HCT116 (cell line): ENCODE measurements at regions not wholly inside any gene's neighbourhood (a gene's known extent, or its start where the extent isn't known, plus 50 kb on each side); places are given as distances from the start of the nearest gene placed in this dataset.
"Not testable (repeated sequence)": the region's sequence is repeated elsewhere in the genome, so short reads cannot be mapped to it uniquely, and the experiment has no call there.

Experiments used
- ATAC-seq: fragments of 200-7000 bp; cut with Tn5 transposase; 2 replicates; pipeline ENCODE4 v1.9.1; 2020; ENCODE audit warnings: mild to moderate bottlenecking, moderate library complexity
- BruUV-seq: library from RNA; stranded (reverse); fragments of 400-500 nt; replicated peaks from 2 replicates; lab custom pipeline; 2021; lab: Mats Ljungman, UMichigan
- CTCF ChIA-PET: fragments of 300-600 bp; sonication (Branson Sonifier 250); formaldehyde crosslinking; loops from one replicate; lab custom pipeline; 2021; ENCODE audit warnings: antibody characterized with exemption; lab: Charles Lee
- POLR2A ChIA-PET: fragments of 300-600, 350-600 bp; sonication (Branson Sonifier 250); formaldehyde crosslinking; loops from one replicate; lab custom pipeline; 2021; ENCODE audit warnings: antibody characterized with exemption; lab: Charles Lee
- RAD21 ChIA-PET, 2 experiments: fragments of 300-600 bp; sonication (Branson Sonifier 250); formaldehyde crosslinking; loops; one replicate each; lab custom pipeline; 2023; ENCODE audit warnings: low total read pairs in 2 of 2; ENCODE audit not compliant: uncharacterized antibody in 2 of 2, unreplicated experiment in 2 of 2, low non-redundant PET in 1 of 2; lab: Charles Lee
- DNase-seq: peaks from one replicate; pipeline ENCODE4 v3.0.0-alpha.2; 2010; ENCODE audit warnings: low read depth, low spot score
- H2AFZ ChIP-seq: fragments of 200-600 bp; shearing (Covaris generic), sonication (generic); 2 replicates; pipeline ENCODE4 v1.6.1; 2017; ENCODE audit warnings: low read depth, mixed run types, mixed read lengths, antibody characterized with exemption, low read length; ENCODE audit not compliant: poor library complexity, severe bottlenecking
- H3K27ac ChIP-seq: 2 replicates; pipeline ENCODE4 v1.5.1; 2012; ENCODE audit warnings: low read depth, low read length
- H3K27me3 ChIP-seq: fragments of 200-600 bp; sonication (generic); 2 replicates; pipeline ENCODE4 v1.6.1; 2016; ENCODE audit warnings: mixed run types, low read length, mixed read lengths; ENCODE audit not compliant: insufficient read depth
- H3K36me3 ChIP-seq, 2 experiments: fragments of 200-500 bp in 1 of 2; fragments of 200-600 bp in 1 of 2; sonication (Bioruptor generic) in 1 of 2; sonication (generic) in 1 of 2; 2 replicates each; pipeline versions ENCODE4 v1.5.1 to v1.6.1; 2014 to 2016; ENCODE audit warnings: low read length in 2 of 2, inconsistent platforms in 1 of 2, mixed read lengths in 1 of 2, mixed run types in 1 of 2; ENCODE audit not compliant: insufficient read depth in 2 of 2, control insufficient read depth in 1 of 2
- H3K4me1 ChIP-seq, 2 experiments: fragments of 200-600 bp in 1 of 2; sonication (generic) in 1 of 2; 2 replicates each; pipeline versions ENCODE4 v1.5.1 to v1.6.1; 2012 to 2017; ENCODE audit warnings: low read length in 2 of 2, inconsistent platforms in 1 of 2, mild to moderate bottlenecking in 1 of 2, mixed read lengths in 1 of 2, mixed run types in 1 of 2, moderate library complexity in 1 of 2; ENCODE audit not compliant: insufficient read depth in 2 of 2, control insufficient read depth in 1 of 2
- H3K4me2 ChIP-seq: fragments of 200-600 bp; sonication (generic); 2 replicates; pipeline ENCODE4 v1.6.1; 2017; ENCODE audit warnings: mixed run types, low read length, mixed read lengths
- H3K4me3 ChIP-seq, 2 experiments: fragments of 200-600 bp in 1 of 2; sonication (generic) in 1 of 2; replicated peaks in 1 of 2; 2 replicates each; pipeline ENCODE4 v1.5.1; 2011 to 2016; ENCODE audit warnings: low read length in 2 of 2, control low read depth in 1 of 2, low read depth in 1 of 2, mild to moderate bottlenecking in 1 of 2, mixed read lengths in 1 of 2, mixed run types in 1 of 2
- H3K79me2 ChIP-seq: fragments of 200-600 bp; sonication (generic); 2 replicates; pipeline ENCODE4 v1.6.1; 2017; ENCODE audit warnings: mild to moderate bottlenecking, mixed run types, low read length, moderate library complexity, mixed read lengths; ENCODE audit not compliant: insufficient read depth
- H3K9ac ChIP-seq: fragments of 200-600 bp; sonication (generic); 2 replicates; pipeline ENCODE4 v1.6.1; 2016; ENCODE audit warnings: low read length, mixed read lengths
- H3K9me2 ChIP-seq: fragments of 200-600 bp; sonication (generic), shearing (Covaris generic); 2 replicates; pipeline ENCODE4 v1.6.1; 2017; ENCODE audit warnings: mixed run types, mild to moderate bottlenecking, moderate library complexity; ENCODE audit not compliant: insufficient read depth
- H3K9me3 ChIP-seq, 2 experiments: fragments of 200-500 bp in 1 of 2; fragments of 200-600 bp in 1 of 2; sonication (Bioruptor generic) in 1 of 2; sonication (generic) in 1 of 2; 2 replicates each; pipeline ENCODE4 v1.6.1; 2014 to 2017; ENCODE audit warnings: low read length in 2 of 2, mixed read lengths in 2 of 2, inconsistent platforms in 1 of 2, low read depth in 1 of 2, mild to moderate bottlenecking in 1 of 2, mixed run types in 1 of 2, moderate library complexity in 1 of 2; ENCODE audit not compliant: control insufficient read depth in 1 of 2, insufficient read depth in 1 of 2
- H4K20me1 ChIP-seq: fragments of 200-600 bp; sonication (generic), shearing (Covaris generic); 2 replicates; pipeline ENCODE4 v1.6.1; 2017; ENCODE audit warnings: mixed run types, mild to moderate bottlenecking, moderate library complexity; ENCODE audit not compliant: insufficient read depth
- ATF3 ChIP-seq: IDR thresholded peaks from 2 replicates; pipeline ENCODE4 v1.6.1; 2012
- CBX3 ChIP-seq: IDR thresholded peaks from 2 replicates; pipeline ENCODE4 v1.6.1; 2012; ENCODE audit warnings: low read depth
- CEBPB ChIP-seq: IDR thresholded peaks from 2 replicates; pipeline ENCODE4 v1.6.1; 2012; ENCODE audit warnings: low read depth
- EZH2phosphoT487 ChIP-seq: fragments of 200-600 bp; IDR thresholded peaks from 2 replicates; pipeline ENCODE4 v1.6.1; 2018; ENCODE audit warnings: antibody characterized with exemption, borderline replicate concordance
- FOSL1 ChIP-seq: IDR thresholded peaks from 2 replicates; pipeline ENCODE4 v1.6.1; 2012; ENCODE audit warnings: low read depth
- JUND ChIP-seq: IDR thresholded peaks from 2 replicates; pipeline ENCODE4 v1.6.1; 2012
- MAX ChIP-seq: IDR thresholded peaks from 2 replicates; pipeline ENCODE4 v1.6.1; 2012
- POLR2A ChIP-seq: IDR thresholded peaks from 2 replicates; pipeline ENCODE4 v1.7.0; 2011; ENCODE audit warnings: borderline replicate concordance; ENCODE audit not compliant: insufficient read depth, insufficient read length; ENCODE audit errors: extremely low read depth
- POLR2AphosphoS5 ChIP-seq: IDR thresholded peaks from 2 replicates; pipeline ENCODE4 v1.6.1; 2011; ENCODE audit warnings: mild to moderate bottlenecking, low read depth, low read length, moderate library complexity
- SRF ChIP-seq: IDR thresholded peaks from 2 replicates; pipeline ENCODE4 v1.6.1; 2012; ENCODE audit warnings: low read depth
- ZNF274 ChIP-seq: fragments of 200-500 bp; sonication (Bioruptor generic); IDR thresholded peaks from 2 replicates; pipeline ENCODE4 v1.6.1; 2014; ENCODE audit warnings: mild to moderate bottlenecking, low read depth, low read length, inconsistent platforms
- intact Hi-C: fragments of 100-400 bp; cut with micrococcal nuclease; formaldehyde crosslinking; loops from 2 replicates; pipeline ENCODE4 v1.10.0; 2022
- TF ChIP-seq, protein P1 (sequence below), 3 experiments: fragments of 200-600 bp in 1 of 3; sonication (generic) in 1 of 3; IDR thresholded peaks in 2 of 3; conservative IDR thresholded peaks in 1 of 3; 2 replicates each; pipeline ENCODE4 v1.5.1; 2012 to 2017; ENCODE audit warnings: low read depth in 2 of 3, low read length in 2 of 3, antibody characterized with exemption in 1 of 3, borderline replicate concordance in 1 of 3, control low read depth in 1 of 3, mild to moderate bottlenecking in 1 of 3, mixed read lengths in 1 of 3, mixed run types in 1 of 3, moderate library complexity in 1 of 3; ENCODE audit not compliant: insufficient read depth in 1 of 3

DNA sequence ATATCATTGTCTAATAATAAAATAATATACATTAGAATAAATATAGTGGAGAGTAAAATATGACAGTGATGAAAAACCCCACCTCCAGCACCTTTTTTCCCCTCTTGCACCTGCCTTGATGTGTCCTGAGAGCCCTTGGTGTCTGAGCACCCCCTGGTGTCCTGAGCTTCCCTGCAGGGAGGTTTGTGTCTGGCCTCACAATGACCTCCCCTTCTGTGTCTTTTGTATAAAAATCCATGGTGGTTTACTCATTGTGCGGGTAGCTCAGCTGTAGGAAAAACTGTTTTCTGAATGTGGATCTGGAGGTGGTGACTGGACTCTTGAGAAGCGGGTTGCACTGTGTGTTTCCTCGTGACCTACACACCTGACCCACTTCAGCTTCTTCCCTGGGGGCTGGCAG is 636.9 kb downstream of the TMEM121 start:
- H4K20me1 ChIP-seq, result no peaks in the 10 kb centered on the region
- ChIA-PET CTCF (no interaction called here), POLR2A (no interaction called here), RAD21 (no interaction called here)
- ATAC-seq (no peak), DNase-seq (no peak)
- H3K36me3 ChIP-seq, result no peaks in the 10 kb centered on the region
- H3K27ac ChIP-seq, result no peak overlapping the region
- no peak overlapping the region for H3K4me3 ChIP-seq
- H3K4me2 ChIP-seq, result no peak overlapping the region
- peaks cover 0 to 8% of the 10 kb centered on the region in 2 experiments; a peak in 1 of 4 replicates for H3K9me3 ChIP-seq
- no peak overlapping the region for H2AFZ ChIP-seq
- BruUV-seq, result no TSS peak
- no peaks in the 10 kb centered on the region for H3K4me1 ChIP-seq
- no peaks in the 10 kb centered on the region for H3K27me3 ChIP-seq
- no peaks in the 10 kb centered on the region for H3K9me2 ChIP-seq
- no peak for TF ChIP-seq JUND
- TF ChIP-seq CBX3, result no peak
- TF ChIP-seq, protein P1, sequence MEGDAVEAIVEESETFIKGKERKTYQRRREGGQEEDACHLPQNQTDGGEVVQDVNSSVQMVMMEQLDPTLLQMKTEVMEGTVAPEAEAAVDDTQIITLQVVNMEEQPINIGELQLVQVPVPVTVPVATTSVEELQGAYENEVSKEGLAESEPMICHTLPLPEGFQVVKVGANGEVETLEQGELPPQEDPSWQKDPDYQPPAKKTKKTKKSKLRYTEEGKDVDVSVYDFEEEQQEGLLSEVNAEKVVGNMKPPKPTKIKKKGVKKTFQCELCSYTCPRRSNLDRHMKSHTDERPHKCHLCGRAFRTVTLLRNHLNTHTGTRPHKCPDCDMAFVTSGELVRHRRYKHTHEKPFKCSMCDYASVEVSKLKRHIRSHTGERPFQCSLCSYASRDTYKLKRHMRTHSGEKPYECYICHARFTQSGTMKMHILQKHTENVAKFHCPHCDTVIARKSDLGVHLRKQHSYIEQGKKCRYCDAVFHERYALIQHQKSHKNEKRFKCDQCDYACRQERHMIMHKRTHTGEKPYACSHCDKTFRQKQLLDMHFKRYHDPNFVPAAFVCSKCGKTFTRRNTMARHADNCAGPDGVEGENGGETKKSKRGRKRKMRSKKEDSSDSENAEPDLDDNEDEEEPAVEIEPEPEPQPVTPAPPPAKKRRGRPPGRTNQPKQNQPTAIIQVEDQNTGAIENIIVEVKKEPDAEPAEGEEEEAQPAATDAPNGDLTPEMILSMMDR (IDR thresholded peaks at IDR 0.05 in 2 of 3, conservative IDR thresholded peaks at IDR 0.05 in 1 of 3; ENCODE audit: borderline replicate concordance in 1 of 3, insufficient read depth in 1 of 3, low read depth in 2 of 3, low read length in 2 of 3), result no peak
- no peak for TF ChIP-seq EZH2phosphoT487
- TF ChIP-seq POLR2AphosphoS5, result no peak
- no peak for TF ChIP-seq SRF
- no peak for TF ChIP-seq POLR2A
- no peak for TF ChIP-seq ATF3
- no peak for TF ChIP-seq ZNF274
- TF ChIP-seq FOSL1, result no peak
- no peak for TF ChIP-seq CEBPB
- TF ChIP-seq MAX, result no peak
- intact Hi-C loops, result no loop called here
- no peak overlapping the region for H3K9ac ChIP-seq
- no peaks in the 10 kb centered on the region for H3K79me2 ChIP-seq

- intact Hi-C loops, H3K9me3 ChIP-seq, H3K4me1 ChIP-seq, H3K27ac ChIP-seq, H2AFZ ChIP-seq, RAD21 ChIA-PET, H4K20me1 ChIP-seq, BruUV-seq, H3K79me2 ChIP-seq, DNase-seq, H3K4me3 ChIP-seq, POLR2A ChIA-PET, CTCF ChIA-PET, H3K9me2 ChIP-seq, H3K4me2 ChIP-seq, H3K27me3 ChIP-seq, H3K36me3 ChIP-seq, H3K9ac ChIP-seq, ATAC-seq: not testable (repeated sequence)
Measured at GRCh38 chr14:106163812-106164211, 637.4 kb downstream of the TMEM121 start.
